ENCODE measurements at regions not wholly inside any gene's neighbourhood (a gene's known extent, or its start where the extent isn't known, plus 50 kb on each side); places are given as distances from the start of the nearest gene placed in this dataset.

DNA sequence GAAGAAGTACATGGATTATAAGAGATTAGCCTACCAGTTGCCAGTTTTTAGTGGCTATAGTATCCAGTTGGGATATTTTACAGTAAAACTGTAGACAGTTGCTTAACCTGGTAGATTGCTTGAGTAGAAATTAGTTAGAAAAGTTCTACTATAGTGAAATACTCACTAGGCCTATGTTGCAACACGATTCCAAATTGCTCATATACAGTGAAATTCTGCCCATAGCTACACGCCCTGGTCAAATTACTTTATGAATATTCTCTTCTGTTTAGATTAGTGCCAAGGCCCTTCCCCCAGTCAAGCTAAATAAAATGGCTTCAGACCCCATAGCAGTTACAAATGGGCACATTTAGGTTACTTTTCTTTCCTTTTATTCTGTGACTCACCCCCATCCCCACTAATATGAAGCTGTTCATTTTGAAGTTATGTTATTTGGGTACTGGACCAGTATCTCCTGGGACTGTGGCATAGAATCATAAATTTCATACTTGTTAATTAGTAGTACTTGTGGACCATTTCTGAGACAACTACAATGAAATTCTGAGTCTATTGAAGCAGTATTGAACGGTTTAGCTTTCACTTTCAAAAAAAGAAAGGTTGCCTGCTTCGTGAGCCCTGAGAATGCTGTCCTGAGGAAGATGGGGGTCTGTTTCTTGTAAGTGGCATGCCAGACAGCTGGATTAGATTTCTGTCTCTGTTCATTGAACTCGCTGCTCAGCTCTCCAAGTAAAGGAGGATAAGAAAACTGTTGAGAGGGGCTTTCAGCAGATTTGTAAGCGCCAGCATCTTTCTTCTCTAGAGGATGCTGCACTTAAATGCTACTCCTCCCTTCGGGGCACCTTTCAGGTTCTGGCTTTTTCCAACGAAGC is 65.8 kb upstream of the CFAP20DC start:
- DNase-seq = no peak

DNA sequence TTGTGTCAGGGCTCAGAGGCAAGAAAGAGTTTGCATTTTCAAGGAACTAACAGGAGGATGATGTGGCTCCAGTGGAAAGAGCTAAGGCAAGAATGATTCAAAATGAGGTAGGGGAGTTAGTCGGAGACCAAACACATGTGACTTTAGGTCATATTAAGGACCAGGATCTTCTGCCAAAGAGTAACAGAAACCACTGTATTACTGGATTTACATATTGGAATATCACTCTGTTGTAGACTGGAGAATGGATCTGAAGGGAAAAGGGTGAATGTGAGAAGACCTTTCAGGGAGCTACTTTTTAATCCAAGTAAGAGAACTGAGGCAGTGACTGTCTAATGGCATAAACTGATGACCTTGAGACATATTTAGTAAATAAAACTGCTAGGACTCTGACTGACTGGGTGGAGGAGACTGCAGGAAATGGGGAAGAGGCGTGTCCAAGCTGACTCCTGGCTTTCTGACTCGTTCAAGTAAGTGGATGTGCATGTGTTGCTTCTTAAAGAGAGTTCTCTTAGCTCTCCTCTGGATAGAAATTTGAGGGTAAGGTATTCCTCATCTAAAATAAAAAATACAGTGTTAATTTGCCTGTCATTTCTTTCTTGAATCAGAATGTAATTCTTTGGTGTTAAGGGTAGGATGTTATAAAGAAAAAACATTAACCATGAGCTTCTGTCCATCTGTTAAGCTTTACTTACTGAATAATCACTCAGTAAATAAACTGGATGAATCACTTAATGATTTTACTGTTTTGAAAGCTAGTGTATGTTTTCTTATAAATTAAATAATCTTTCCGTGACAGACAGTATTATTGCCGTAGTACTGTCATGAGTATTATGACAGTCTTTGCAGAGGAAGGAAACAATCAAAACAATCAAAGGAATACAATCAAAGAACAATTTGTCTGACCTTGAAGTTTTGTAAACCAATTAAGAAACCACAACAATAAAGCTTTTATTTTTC is 58.3 kb upstream of the CFAP20DC start:
- DNase-seq = no peak

DNA sequence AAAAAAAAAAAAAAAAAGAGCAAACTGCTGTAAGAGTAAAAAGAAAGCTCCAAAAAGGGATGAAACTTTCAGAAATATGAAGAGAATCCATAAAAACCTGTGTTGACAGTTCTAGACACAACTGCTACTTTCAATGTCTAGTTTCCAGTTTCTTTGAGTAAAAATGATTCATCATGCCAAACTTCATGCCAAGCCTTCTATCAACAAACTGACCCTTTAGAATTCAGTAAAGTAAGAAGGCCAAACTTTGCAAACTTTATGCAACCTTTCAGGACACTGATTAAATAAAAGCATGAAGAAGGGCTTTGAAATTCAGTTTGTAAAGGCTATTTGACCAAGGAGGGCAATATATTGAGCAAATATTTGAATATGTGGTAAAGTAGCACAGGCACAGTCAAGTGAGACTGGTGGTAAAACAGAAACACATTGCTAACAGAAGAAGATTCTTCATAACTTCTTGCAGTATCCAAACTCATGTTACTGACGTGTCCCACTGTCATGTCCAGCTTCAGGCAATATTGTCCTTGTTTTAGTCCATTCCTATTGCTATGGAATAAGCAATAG is 56.3 kb upstream of the CFAP20DC start:
- no peak for DNase-seq

DNA sequence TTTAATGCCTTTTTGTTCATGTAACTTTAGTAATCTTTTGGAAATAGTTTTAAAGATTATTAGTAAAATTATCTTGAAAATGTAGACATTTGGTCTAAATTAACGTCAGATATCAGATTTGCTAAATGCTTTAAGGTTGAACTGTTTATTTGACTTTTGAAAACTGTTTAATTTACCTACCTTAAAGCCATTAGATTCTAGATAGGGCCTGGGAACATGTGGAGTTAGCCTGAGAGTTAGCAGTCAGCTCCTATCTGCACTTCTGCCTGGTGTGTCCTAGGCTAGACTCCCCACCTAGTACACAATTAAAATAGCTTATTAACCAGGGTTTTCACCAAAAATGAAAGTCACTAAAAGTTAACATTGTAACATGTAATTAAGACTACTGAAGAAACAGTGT is 53.7 kb upstream of the CFAP20DC start:
- DNase-seq = no peak

DNA sequence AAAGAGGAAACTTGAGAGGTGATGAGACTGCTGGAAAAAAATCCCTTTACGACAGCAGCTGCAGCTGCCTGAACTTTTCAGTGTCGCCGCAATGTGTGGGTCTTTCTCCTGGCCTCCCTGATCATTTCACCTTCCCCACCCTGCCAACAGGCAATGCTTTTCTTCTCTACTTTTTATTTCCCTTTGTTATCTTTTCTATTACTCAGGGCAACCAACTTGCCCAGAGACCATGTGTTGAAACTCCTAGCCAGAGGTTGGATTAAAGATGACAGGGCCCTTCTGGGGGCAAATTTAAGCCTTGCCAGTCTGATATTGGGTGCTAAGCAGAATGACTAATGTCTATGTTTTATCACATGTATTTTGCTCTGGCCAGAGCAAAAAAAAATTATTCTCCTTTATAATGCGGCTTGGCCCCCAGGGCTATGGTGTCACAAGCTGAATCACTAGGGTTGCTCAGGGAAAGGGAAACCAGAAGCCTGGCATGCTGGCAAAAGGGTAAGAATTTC is 51.5 kb upstream of the CFAP20DC start:
- no peak for DNase-seq
